Fibroblast of peridontal ligament (primary cell): ENCODE measurements at regions not wholly inside any gene's neighbourhood (a gene's known extent, or its start where the extent isn't known, plus 50 kb on each side); places are given as distances from the start of the nearest gene placed in this dataset.
A peak's percentile ranks its signal among the peaks of the same experiment; 100 is the strongest.
"Not testable (repeated sequence)": the region's sequence is repeated elsewhere in the genome, so short reads cannot be mapped to it uniquely, and the experiment has no call there.

Experiments
- DNase-seq: peaks from one replicate; pipeline ENCODE4 v3.0.0-alpha.2; 2010; ENCODE audit errors: extremely low read depth

DNA sequence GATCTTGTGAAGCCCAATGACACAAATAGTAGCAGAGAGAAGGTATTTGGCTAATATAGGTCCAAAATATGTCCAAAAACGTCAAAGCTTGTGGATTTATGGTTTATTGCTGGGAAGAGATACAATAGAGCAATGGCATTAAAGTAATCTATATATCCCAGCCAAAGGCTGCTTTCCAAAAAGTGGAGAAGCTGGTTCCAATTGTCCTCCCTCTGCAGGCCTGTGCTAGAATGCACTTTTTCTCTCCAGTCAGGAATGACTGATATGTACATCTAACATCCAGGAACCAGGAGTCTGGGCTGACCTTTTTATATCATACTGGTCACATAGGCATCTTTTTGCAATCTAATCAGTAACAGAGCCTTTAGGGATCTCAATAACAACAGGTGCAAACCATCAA, 167.1 kb upstream of the FAM3C start:
- peak; percentile 16 for DNase-seq

GRCh38 chr7:121562259-121562658, 166.2 kb upstream of the FAM3C start:
- DNase-seq, result peak; percentile 67

DNA sequence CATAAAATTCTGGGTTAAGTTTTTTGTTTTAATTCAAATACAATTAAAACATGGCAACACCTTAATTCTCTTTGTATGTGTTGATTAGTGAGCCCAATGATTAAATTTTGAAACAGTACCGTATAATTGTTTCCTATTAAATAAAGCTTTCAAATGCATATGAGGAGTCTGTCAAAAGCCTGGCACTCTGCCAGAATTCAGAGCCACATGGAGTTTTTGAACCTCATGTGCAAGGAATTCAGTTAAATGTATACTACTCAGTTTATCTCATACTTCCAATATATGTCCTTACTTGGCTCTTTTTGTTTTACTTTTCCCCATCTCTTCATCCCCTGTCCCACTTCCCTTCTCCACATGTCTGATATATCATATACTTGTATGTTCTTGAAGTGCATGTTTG, 165.6 kb upstream of the FAM3C start:
- DNase-seq, result peak; percentile 6

DNA sequence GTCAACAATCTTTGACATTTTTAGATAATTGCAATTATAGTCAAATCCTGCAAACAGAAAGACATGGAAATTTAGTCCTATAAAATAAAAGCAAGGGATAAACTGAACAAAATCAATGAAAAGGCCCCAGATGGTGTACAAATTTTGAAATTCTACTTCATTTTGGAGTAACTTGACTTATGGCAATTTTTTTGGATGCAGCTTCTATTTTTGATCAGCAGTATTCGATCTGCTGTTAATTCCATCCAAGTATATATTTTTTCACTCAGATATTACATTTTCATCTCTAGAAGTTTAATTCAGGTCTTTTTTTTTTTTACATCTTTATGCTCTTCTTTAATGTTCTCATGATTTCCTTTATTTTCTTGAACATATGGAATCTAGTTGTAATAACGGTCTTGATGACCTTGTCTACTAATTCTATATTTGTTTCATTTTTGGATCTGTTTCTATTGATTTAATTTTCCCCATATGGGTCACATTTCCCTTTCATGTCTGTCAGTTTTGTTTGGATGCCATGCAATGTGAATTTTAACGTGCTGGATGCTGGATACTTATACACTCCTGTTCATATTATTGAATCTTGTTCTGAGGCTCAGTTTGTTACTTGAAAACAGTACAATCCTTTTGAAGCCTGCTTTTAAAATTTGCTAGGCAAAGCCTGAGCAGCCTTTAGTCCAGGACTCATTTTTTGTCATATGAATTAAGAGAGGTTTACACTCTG, 164.3 kb upstream of the FAM3C start:
- DNase-seq, result no peak

DNA sequence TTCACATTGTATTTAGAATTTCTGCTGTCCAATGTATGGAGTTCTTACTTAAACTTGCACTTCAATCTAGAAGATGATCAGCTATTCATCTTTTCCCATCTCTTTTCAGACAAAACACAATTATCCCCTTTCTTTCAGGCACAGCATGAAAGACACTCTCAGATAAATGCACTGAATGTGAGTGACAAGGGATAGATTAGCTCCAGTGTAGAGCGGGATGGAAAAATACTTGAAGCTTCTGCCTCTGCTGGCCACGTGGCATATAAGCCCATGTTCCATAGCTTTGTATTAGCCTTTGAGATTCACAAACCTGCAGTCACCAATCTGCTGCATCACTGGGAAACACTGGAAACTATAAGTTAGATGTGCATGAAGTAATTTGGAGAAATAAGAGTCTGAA, 162.2 kb upstream of the FAM3C start:
- no peak for DNase-seq

GRCh38 chr7:121557034-121557892, 161.2 kb upstream of the FAM3C start:
- no peak for DNase-seq

DNA sequence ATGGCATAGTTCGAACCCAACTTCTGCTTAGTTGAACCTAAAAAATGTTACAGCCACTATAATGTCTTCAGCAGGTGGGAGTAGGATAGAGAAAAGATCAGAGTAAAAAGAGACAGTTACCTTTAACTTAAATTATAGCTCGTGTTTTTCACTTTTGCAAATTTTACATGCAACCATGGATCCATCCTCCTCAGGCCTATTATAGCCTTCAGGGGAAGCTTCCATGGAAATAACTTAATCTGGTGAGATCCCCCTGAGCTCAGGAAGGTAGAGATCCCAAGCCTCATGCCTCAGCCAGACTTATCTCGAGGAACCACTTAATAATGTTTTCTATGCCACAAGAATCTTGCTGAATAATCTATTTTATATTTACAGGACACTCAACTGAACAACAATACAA, 159.4 kb upstream of the FAM3C start:
- DNase-seq, result no peak

GRCh38 chr7:121547544-121548092, 151.5 kb upstream of the FAM3C start:
- DNase-seq, result peak; percentile 86

GRCh38 chr7:121546632-121547543, 150.8 kb upstream of the FAM3C start:
- peak; percentile 41 for DNase-seq

GRCh38 chr7:121545418-121545817, 149.3 kb upstream of the FAM3C start:
- no peak for DNase-seq

DNA sequence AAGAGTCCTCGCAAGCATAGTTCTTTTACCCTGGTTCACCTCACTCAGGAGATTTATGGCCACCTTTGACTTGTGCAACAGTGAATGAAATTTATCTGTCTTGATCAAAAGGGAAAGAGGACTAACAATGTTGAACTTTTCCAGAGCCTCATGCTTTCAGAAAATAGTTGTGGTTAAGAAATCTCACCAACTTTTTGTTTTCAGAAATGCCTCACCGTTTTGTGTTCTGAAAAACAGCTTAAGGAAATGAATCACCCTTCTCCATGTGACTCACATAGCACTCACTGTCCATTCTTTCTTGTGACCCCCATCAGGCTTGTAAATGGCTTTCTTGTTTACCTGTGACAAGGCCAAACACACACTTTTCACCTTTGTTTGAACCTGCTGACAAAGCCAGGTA, 148.6 kb upstream of the FAM3C start:
- peak; percentile 88 for DNase-seq

DNA sequence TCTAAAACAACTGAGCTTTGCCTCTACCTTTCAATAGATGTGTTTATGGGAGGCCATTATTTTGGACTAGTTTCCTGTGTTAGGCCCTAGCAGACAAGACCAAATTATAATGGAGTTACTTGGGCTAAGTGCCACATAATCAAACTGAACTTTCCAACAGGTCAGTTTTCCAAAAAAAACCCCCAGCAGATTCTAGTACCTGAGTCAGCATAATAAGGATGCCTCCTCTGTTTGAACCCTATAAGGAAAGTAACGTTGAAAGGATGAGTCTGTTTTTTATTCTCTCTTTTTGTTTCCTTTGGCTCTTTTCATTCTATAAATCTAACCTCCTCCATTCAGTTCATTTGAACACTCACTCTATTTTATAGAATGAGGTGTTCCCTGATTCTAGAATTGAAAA, 148.1 kb upstream of the FAM3C start:
- no peak for DNase-seq

DNA sequence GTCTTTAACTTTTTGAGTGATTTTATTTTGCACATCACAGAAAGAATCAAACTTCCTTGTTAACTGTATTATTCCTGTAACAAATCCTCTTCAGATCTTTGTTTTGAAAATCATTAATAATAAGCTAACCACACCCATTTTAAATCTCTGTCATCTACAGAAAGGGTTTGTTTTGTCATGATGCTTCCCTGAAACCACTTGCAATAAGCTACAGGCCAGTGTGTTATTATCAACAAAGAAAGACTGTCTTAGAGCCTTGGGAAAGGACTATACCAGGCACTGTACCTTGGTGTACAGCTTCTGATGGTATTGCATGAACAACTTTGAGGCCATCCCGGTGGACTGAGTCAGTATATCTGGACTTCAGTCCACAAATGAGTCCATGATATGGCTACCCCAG, 145.3 kb upstream of the FAM3C start:
- DNase-seq, result no peak

GRCh38 chr7:121540138-121540537, 144.0 kb upstream of the FAM3C start:
- no peak for DNase-seq

DNA sequence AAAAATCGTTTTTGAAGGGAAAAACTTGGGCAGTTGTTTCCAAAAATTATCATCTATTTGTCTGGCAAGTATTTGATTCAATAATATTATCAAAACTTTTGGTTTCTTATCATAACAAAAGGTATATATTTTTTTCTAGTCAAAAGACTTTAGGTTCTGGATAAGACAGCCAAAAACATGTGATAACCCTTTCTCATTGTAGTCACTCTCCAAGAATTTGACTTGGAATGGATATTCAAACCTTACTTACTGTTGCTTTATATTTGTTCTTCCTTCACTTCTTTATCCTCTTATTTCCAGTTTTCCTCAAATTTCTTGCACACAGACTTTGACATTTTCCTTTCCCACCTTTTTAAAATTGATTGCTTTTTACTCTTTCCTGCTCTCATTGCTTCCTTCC, 140.9 kb upstream of the FAM3C start:
- peak; percentile 60 for DNase-seq

DNA sequence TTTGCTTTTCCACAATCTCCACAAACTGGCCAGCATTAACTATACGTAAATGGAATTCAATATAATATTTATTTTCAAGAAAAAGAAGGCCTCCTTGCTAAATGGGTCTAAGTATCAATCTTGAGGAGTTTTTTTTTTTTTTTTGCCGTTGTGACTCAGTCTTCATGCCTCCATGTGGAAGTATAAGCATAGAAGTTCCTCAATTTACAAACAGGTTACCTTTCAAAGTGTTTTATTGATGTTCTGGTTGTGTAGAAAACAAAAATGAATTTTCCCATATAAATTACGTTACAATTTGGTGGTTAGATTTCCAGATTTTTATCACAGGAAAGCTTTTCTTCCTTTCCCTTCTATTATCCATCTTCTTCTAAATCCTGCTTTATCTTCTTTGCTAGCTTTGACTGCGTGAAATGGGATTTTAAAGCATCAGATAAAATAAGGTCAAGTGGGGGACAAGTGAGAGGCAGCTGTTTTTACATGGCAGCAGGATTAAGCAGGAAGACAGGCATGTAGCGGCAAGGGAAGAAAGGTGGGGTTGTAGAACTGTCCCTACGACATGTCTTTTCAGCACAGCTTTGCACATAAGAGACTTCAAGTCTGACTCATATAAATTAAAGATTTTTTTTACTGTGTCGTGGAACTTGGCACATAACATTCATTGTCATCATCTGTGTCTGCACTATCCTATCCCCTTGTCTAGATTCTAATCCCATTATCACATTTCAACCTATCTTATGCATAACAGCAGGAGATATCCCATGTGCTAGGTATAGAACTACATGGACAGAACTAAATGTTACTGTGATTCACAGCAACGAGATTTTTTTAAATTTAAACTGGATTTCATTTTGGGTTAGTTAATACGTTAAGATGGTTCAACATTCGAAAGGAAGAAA, 135.3 kb upstream of the FAM3C start:
- DNase-seq, result no peak

GRCh38 chr7:121530227-121531174, 134.4 kb upstream of the FAM3C start:
- peak; percentile 94 for DNase-seq

DNA sequence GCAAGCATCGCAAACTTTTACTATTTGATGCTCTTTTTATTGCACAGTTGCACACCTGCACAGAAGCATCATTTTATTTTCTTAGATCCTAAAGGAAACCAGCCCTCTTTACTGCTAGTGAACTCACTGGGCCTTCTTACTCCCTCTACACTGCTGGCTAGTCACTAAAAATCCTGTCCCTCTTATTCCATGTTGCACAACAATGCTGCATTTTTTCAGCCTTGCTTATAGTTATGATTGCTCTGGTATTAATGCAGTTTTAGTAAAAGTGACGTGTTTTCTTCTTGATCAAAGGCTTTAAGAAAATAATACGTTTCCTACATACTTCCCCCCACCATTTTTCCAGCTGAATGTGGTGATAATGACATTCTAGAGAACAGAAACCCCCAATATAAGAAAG, 132.9 kb upstream of the FAM3C start:
- DNase-seq, result no peak

GRCh38 chr7:121526210-121526609, 130.1 kb upstream of the FAM3C start:
- DNase-seq, result not testable (repeated sequence)
